ENCODE measurements at regions not wholly inside any gene's neighbourhood (a gene's known extent, or its start where the extent isn't known, plus 50 kb on each side); places are given as distances from the start of the nearest gene placed in this dataset.
A peak's percentile ranks its signal among the peaks of the same experiment; 100 is the strongest.
"Not testable (repeated sequence)": the region's sequence is repeated elsewhere in the genome, so short reads cannot be mapped to it uniquely, and the experiment has no call there.

GRCh38 chr13:85216576-85216975, 582.6 kb downstream of the SLITRK6 start:
- no peak for DNase-seq (ENCODE audit: low spot score)
- ATAC-seq, result no peak
- intact Hi-C loops (cut with DNase I), result no loop called here

- no peak for ATAC-seq
- DNase-seq (ENCODE audit: low spot score), result no peak
- intact Hi-C loops (cut with DNase I), result no loop called here
These were observed 586.5 kb downstream of the SLITRK6 start for GRCh38 chr13:85212692-85213091.

- intact Hi-C loops (cut with DNase I), result no loop called here
- ATAC-seq (peak; percentile 10), DNase-seq (ENCODE audit: low spot score) (no peak)
These were observed 594.4 kb downstream of the SLITRK6 start for GRCh38 chr13:85204668-85205344.

GRCh38 chr13:85197431-85197830, 601.8 kb downstream of the SLITRK6 start:
- intact Hi-C loops (cut with DNase I), result no loop called here
- ATAC-seq (no peak), DNase-seq (ENCODE audit: low spot score) (no peak)

GRCh38 chr13:85194482-85194881, 604.7 kb downstream of the SLITRK6 start:
- intact Hi-C loops (cut with DNase I), result no loop called here
- ATAC-seq, result no peak
- no peak for DNase-seq (ENCODE audit: low spot score)

- ATAC-seq (no peak), DNase-seq (ENCODE audit: low spot score) (no peak)
- intact Hi-C loops (cut with DNase I), result no loop called here
These were observed 607.1 kb downstream of the SLITRK6 start for GRCh38 chr13:85191996-85192718.

GRCh38 chr13:85186356-85187045, 612.7 kb downstream of the SLITRK6 start:
- DNase-seq (ENCODE audit: low spot score) (no peak), ATAC-seq (no peak)
- intact Hi-C loops (cut with DNase I), result no loop called here

GRCh38 chr13:85174291-85174690, 624.9 kb downstream of the SLITRK6 start:
- DNase-seq (ENCODE audit: low spot score) (no peak), ATAC-seq (no peak)
- intact Hi-C loops (cut with DNase I), result no loop called here

GRCh38 chr13:85170372-85170771, 628.8 kb downstream of the SLITRK6 start:
- intact Hi-C loops (cut with DNase I), result no loop called here
- no peak for ATAC-seq
- DNase-seq (ENCODE audit: low spot score), result no peak

GRCh38 chr13:85166891-85167290, 632.3 kb downstream of the SLITRK6 start:
- DNase-seq (ENCODE audit: low spot score), result no peak
- intact Hi-C loops (cut with DNase I), result no loop called here
- ATAC-seq, result no peak

GRCh38 chr13:85163063-85163462, 636.2 kb downstream of the SLITRK6 start:
- ATAC-seq (no peak), DNase-seq (ENCODE audit: low spot score) (no peak)
- intact Hi-C loops (cut with DNase I), result no loop called here

- no peak for ATAC-seq
- intact Hi-C loops (cut with DNase I), result no loop called here
- no peak for DNase-seq (ENCODE audit: low spot score)
These were observed 651.2 kb downstream of the SLITRK6 start for GRCh38 chr13:85148009-85148408.

- no peak for ATAC-seq
- intact Hi-C loops (cut with DNase I), result no loop called here
- DNase-seq (ENCODE audit: low spot score), result no peak
These were observed 656.8 kb downstream of the SLITRK6 start for GRCh38 chr13:85142351-85142927.

- no peak for DNase-seq (ENCODE audit: low spot score)
- intact Hi-C loops (cut with DNase I), result no loop called here
- ATAC-seq, result no peak
These were observed 657.8 kb downstream of the SLITRK6 start for GRCh38 chr13:85141401-85141800.

GRCh38 chr13:85140192-85140591, 659.0 kb downstream of the SLITRK6 start:
- no peak for ATAC-seq
- no peak for DNase-seq (ENCODE audit: low spot score)
- intact Hi-C loops (cut with DNase I), result no loop called here

- intact Hi-C loops (cut with DNase I), result no loop called here
- DNase-seq (ENCODE audit: low spot score) (no peak), ATAC-seq (no peak)
These were observed 661.7 kb downstream of the SLITRK6 start for GRCh38 chr13:85137516-85137915.

- DNase-seq (ENCODE audit: low spot score) (no peak), ATAC-seq (no peak)
- intact Hi-C loops (cut with DNase I), result no loop called here
These were observed 666.2 kb downstream of the SLITRK6 start for GRCh38 chr13:85132986-85133385.

GRCh38 chr13:85123501-85123900, 675.7 kb downstream of the SLITRK6 start:
- DNase-seq (ENCODE audit: low spot score); intact Hi-C loops (cut with DNase I); ATAC-seq: not testable (repeated sequence)

GRCh38 chr13:85108356-85108755, 690.9 kb downstream of the SLITRK6 start:
- ATAC-seq (no peak), DNase-seq (ENCODE audit: low spot score) (no peak)
- intact Hi-C loops (cut with DNase I), result no loop called here

GRCh38 chr13:85099245-85099644, 700.0 kb downstream of the SLITRK6 start:
- DNase-seq (ENCODE audit: low spot score) (no peak), ATAC-seq (no peak)
- intact Hi-C loops (cut with DNase I), result no loop called here

Data from sciatic nerve (tissue), 2 donors.